ENCODE measurements at regions not wholly inside any gene's neighbourhood (a gene's known extent, or its start where the extent isn't known, plus 50 kb on each side); places are given as distances from the start of the nearest gene placed in this dataset.

DNA sequence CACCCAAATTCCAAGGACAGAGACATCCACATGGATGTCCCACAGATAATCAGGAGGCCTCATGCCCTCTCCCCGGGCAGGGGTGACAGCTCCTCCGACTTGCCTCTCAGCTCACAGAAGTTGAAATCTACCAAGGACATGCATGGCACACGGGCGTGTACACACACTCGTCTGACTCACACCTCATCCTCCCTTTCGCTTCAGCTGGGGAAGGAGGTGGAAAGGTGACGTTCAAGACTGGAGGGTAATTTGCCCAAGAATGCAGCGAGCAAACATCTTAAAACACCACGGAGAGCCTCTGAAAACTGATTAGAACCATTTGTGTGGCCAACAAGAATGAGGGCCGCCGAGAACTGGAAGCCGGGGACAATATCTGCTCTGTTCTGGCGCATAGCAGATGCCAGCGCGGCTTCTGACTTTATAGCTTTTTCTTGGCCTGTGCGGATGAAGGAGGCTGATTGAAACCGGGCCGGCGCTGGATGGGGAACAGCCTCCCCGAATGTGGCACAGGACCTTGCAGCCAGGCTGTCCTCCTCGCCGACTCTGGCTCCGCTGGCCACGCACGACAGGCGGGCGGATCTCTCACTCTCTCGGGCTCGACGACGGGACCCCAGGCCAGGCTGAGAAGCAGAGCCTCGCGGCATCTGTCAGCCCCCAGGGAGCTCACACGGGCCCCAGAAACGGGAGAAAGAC is 100.9 kb downstream of the C16orf95 start:
- TF ChIP-seq GATA2 (IDR thresholded peaks at IDR 0.05; ENCODE audit: low read depth, low read length): no peak
- TF ChIP-seq GATA3 (IDR thresholded peaks at IDR 0.05; ENCODE audit: low read depth, low read length): no peak
